ENCODE measurements at regions not wholly inside any gene's neighbourhood (a gene's known extent, or its start where the extent isn't known, plus 50 kb on each side); places are given as distances from the start of the nearest gene placed in this dataset.

GRCh38 chr2:195388028-195388427 is 269.0 kb upstream of the SLC39A10 start:
- Mint-ChIP-seq H3K36me3 (peaks cover 4% of the 10 kb centered on the region; the same call in 1 of the 2 replicates), H3K9me3 (peaks cover 6% of the 10 kb centered on the region), H3K4me1 (no peaks in the 10 kb centered on the region), H3K27me3 (ENCODE audit: low read depth) (no peaks in the 10 kb centered on the region), H3K4me3 (no peak overlapping the region), H3K27ac (no peak overlapping the region)
- ATAC-seq (no peak), DNase-seq (ENCODE audit: low spot score) (no peak)
- POLR2A ChIA-PET: no interaction called here
- TF ChIP-seq ZBTB21 (CRISPR knock-in tag; IDR thresholded peaks at IDR 0.05; ENCODE audit: borderline replicate concordance) (no peak), TP53 (CRISPR knock-in tag; IDR thresholded peaks at IDR 0.05) (no peak), IRF1 (CRISPR knock-in tag; IDR thresholded peaks at IDR 0.05) (no peak), ELF4 (CRISPR knock-in tag; IDR thresholded peaks at IDR 0.05; ENCODE audit: low read depth) (no peak), NR2C2 (CRISPR knock-in tag; IDR thresholded peaks at IDR 0.05) (no peak), ZBTB43 (CRISPR knock-in tag; IDR thresholded peaks at IDR 0.05) (no peak)
- CTCF ChIA-PET: no interaction called here

GRCh38 chr2:195382186-195382585 is 274.8 kb upstream of the SLC39A10 start:
- no peaks in the 10 kb centered on the region; the same call in 1 of the 2 replicates for H3K27me3 Mint-ChIP-seq (ENCODE audit: low read depth)
- no peak overlapping the region for H3K27ac Mint-ChIP-seq
- peaks cover 9% of the 10 kb centered on the region for H3K36me3 Mint-ChIP-seq
- ChIA-PET CTCF (no interaction called here), POLR2A (no interaction called here)
- ATAC-seq (no peak; the same call in 1 of the 2 replicates), DNase-seq (ENCODE audit: low spot score) (no peak)
- TF ChIP-seq PREB (CRISPR knock-in tag; IDR thresholded peaks at IDR 0.05; ENCODE audit: borderline replicate concordance) (no peak), CTCF (IDR thresholded peaks at IDR 0.05) (no peak), ZNF281 (CRISPR knock-in tag; IDR thresholded peaks at IDR 0.05) (no peak), SMAD4 (CRISPR knock-in tag; IDR thresholded peaks at IDR 0.05) (no peak)
- H3K9me3 Mint-ChIP-seq: peaks cover 14% of the 10 kb centered on the region
- peaks cover 16% of the 10 kb centered on the region for H3K4me1 Mint-ChIP-seq
- no peak overlapping the region for H3K4me3 Mint-ChIP-seq

GRCh38 chr2:195370167-195370943 is 286.7 kb upstream of the SLC39A10 start:
- CTCF ChIA-PET: no interaction called here
- H3K4me3 Mint-ChIP-seq: no peak overlapping the region
- no peaks in the 10 kb centered on the region for H3K27me3 Mint-ChIP-seq (ENCODE audit: low read depth)
- DNase-seq (ENCODE audit: low spot score): no peak
- H3K4me1 Mint-ChIP-seq: no peaks in the 10 kb centered on the region
- no peak for ATAC-seq
- no peak overlapping the region for H3K27ac Mint-ChIP-seq
- H3K9me3 Mint-ChIP-seq: peaks cover 8% of the 10 kb centered on the region
- H3K36me3 Mint-ChIP-seq: no peaks in the 10 kb centered on the region
- POLR2A ChIA-PET: no interaction called here
- no peak for TF ChIP-seq ZBTB21 (CRISPR knock-in tag; IDR thresholded peaks at IDR 0.05; ENCODE audit: borderline replicate concordance)
- TF ChIP-seq TEAD1 (CRISPR knock-in tag; IDR thresholded peaks at IDR 0.05): no peak
- no peak for TF ChIP-seq ESRRA (CRISPR knock-in tag; IDR thresholded peaks at IDR 0.05; ENCODE audit: borderline replicate concordance)
- TF ChIP-seq CTCF (IDR thresholded peaks at IDR 0.05): no peak
- TF ChIP-seq RORB (CRISPR knock-in tag; IDR thresholded peaks at IDR 0.05): no peak
- no peak for TF ChIP-seq MLX (CRISPR knock-in tag; IDR thresholded peaks at IDR 0.05)
- TF ChIP-seq NFATC4 (CRISPR knock-in tag; IDR thresholded peaks at IDR 0.05): no peak
- TF ChIP-seq CDX4 (CRISPR knock-in tag; IDR thresholded peaks at IDR 0.05; ENCODE audit: borderline replicate concordance): no peak
- TF ChIP-seq ZNF512 (CRISPR knock-in tag; IDR thresholded peaks at IDR 0.05; ENCODE audit: borderline replicate concordance): no peak

Data from WTC11 (cell line).